Activated CD8-positive, alpha-beta memory T cell treated with anti-CD3 and anti-CD28 coated beads, Interleukin-2, amount 10 ng/mL, durations not matched to agents 7 days and 5 days (primary cell): ENCODE measurements at regions not wholly inside any gene's neighbourhood (a gene's known extent, or its start where the extent isn't known, plus 50 kb on each side); places are given as distances from the start of the nearest gene placed in this dataset.
"Not testable (repeated sequence)": the region's sequence is repeated elsewhere in the genome, so short reads cannot be mapped to it uniquely, and the experiment has no call there.

Source experiments
- ATAC-seq: fragments of 150-1000 bp; cut with Tn5 transposase; one replicate; pipeline ENCODE4 v1.10.0; 2021; ENCODE audit warnings: moderate library complexity
- CTCF ChIA-PET: fragments of 350-600 bp; sonication (Branson Sonifier 250); formaldehyde crosslinking; loops from one replicate; lab custom pipeline; 2021; ENCODE audit warnings: antibody characterized with exemption; lab: Charles Lee
- DNase-seq: peaks from one replicate; pipeline ENCODE4 v3.0.0-alpha.2; 2020
- H3K27ac Mint-ChIP-seq: one replicate; pipeline ENCODE4 v1.8.0; 2021; ENCODE audit warnings: mild to moderate bottlenecking, mixed read lengths
- H3K27me3 Mint-ChIP-seq: one replicate; pipeline ENCODE4 v1.8.0; 2021; ENCODE audit warnings: mixed read lengths
- H3K36me3 Mint-ChIP-seq: one replicate; pipeline ENCODE4 v1.8.0; 2021; ENCODE audit warnings: mild to moderate bottlenecking, mixed read lengths
- H3K4me1 Mint-ChIP-seq: one replicate; pipeline ENCODE4 v1.8.0; 2021; ENCODE audit warnings: mixed read lengths
- H3K4me3 Mint-ChIP-seq: one replicate; pipeline ENCODE4 v1.8.0; 2021; ENCODE audit warnings: mild to moderate bottlenecking, moderate library complexity, mixed read lengths
- H3K9me3 Mint-ChIP-seq: one replicate; pipeline ENCODE4 v1.8.0; 2022; ENCODE audit warnings: low read depth, mixed read lengths

DNA sequence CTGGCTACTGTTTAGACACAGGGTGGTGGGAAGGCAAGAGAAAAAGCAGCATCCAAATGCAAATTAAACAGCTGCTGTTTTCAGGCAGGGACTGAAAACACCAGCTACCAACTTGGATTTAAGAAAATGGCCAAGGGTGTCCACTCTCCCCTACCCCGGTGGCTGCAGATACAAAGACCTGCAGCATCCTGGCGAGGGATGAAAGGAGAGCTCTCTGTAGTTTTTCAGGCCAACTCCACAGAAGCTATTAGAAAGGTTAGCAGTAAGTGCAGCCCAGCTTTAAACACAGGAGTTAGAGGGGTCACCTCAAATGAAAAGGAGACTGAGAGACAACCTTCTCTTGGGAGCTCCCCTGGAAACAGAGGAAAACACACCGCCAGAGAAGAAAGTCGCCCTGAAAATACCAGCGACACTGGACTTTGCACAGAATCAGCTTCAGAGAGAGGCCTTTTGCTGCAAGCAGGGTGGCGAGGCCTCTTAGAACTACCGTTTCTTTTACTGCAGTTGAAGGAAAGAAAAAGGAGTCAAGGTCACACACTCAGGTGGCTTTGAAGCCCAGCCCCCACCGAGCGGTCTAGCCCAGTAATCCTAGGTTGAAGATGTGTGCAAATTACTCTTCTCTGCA, 74.4 kb upstream of the TIAM1 start:
- CTCF ChIA-PET = interaction anchor here (1.2 kb wide), 1 partner anchor 28 kb away, joined by 3 read pairs; no protein-coding TSS in a partner anchor
- Mint-ChIP-seq H3K36me3 (peaks cover 1% of the 10 kb centered on the region), H3K9me3 (peaks cover 7% of the 10 kb centered on the region), H3K4me3 (no peak overlapping the region), H3K27ac (no peak overlapping the region), H3K4me1 (no peaks in the 10 kb centered on the region), H3K27me3 (no peaks in the 10 kb centered on the region)
- ATAC-seq (no peak), DNase-seq (no peak)

DNA sequence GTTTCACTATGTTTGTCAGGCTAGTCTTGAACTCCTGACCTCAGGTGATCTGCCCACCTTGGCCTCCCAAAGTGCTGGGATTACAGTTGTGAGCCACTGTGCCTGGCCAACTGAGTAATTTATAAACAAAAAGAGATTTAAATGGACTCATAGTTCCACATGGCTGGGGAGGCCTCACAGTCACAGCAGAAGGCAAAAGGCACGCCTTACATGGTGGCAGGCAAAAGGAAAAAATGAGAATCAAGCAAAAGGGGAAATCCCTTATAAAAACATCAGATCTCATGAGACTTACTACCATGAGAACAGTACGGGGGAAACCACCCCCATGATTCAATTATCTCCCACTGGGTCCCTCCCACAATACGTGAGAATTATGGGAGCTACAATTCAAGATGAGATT, 73.2 kb upstream of the TIAM1 start:
- H3K36me3 Mint-ChIP-seq, ATAC-seq, CTCF ChIA-PET, H3K9me3 Mint-ChIP-seq, H3K4me3 Mint-ChIP-seq, DNase-seq, H3K27me3 Mint-ChIP-seq, H3K4me1 Mint-ChIP-seq, H3K27ac Mint-ChIP-seq: not testable (repeated sequence)

- no peak overlapping the region for H3K27ac Mint-ChIP-seq
- no peaks in the 10 kb centered on the region for H3K4me1 Mint-ChIP-seq
- ATAC-seq (no peak), DNase-seq (no peak)
- peaks cover 1% of the 10 kb centered on the region for H3K36me3 Mint-ChIP-seq
- no peaks in the 10 kb centered on the region for H3K27me3 Mint-ChIP-seq
- CTCF ChIA-PET = no interaction called here
- peaks cover 7% of the 10 kb centered on the region for H3K9me3 Mint-ChIP-seq
- no peak overlapping the region for H3K4me3 Mint-ChIP-seq
Measured at GRCh38 chr21:31416465-31416864, 72.4 kb upstream of the TIAM1 start.

- Mint-ChIP-seq H3K36me3 (peaks cover 1% of the 10 kb centered on the region), H3K27me3 (no peaks in the 10 kb centered on the region), H3K27ac (no peak overlapping the region), H3K9me3 (peaks cover 7% of the 10 kb centered on the region), H3K4me3 (no peak overlapping the region), H3K4me1 (no peaks in the 10 kb centered on the region)
- DNase-seq (no peak), ATAC-seq (no peak)
- CTCF ChIA-PET = no interaction called here
Measured at GRCh38 chr21:31414263-31415000, 70.4 kb upstream of the TIAM1 start.

GRCh38 chr21:31413698-31414097, 69.6 kb upstream of the TIAM1 start:
- ATAC-seq (no peak), DNase-seq (no peak)
- Mint-ChIP-seq H3K27me3 (no peaks in the 10 kb centered on the region), H3K9me3 (peaks cover 7% of the 10 kb centered on the region), H3K36me3 (peaks cover 1% of the 10 kb centered on the region), H3K4me1 (no peaks in the 10 kb centered on the region), H3K4me3 (no peak overlapping the region), H3K27ac (no peak overlapping the region)
- CTCF ChIA-PET = interaction anchor here (1.6 kb wide), 1 partner anchor 71 kb away, joined by 4 read pairs; no protein-coding TSS in a partner anchor

- H3K27me3 Mint-ChIP-seq = peaks cover 5% of the 10 kb centered on the region
- no peak overlapping the region for H3K4me3 Mint-ChIP-seq
- no peaks in the 10 kb centered on the region for H3K36me3 Mint-ChIP-seq
- no peaks in the 10 kb centered on the region for H3K9me3 Mint-ChIP-seq
- DNase-seq = no peak
- H3K4me1 Mint-ChIP-seq = no peaks in the 10 kb centered on the region
- peak; percentile 27 for ATAC-seq
- CTCF ChIA-PET = no interaction called here
- H3K27ac Mint-ChIP-seq = no peak overlapping the region
Measured at GRCh38 chr21:31410499-31411131, 66.6 kb upstream of the TIAM1 start.

DNA sequence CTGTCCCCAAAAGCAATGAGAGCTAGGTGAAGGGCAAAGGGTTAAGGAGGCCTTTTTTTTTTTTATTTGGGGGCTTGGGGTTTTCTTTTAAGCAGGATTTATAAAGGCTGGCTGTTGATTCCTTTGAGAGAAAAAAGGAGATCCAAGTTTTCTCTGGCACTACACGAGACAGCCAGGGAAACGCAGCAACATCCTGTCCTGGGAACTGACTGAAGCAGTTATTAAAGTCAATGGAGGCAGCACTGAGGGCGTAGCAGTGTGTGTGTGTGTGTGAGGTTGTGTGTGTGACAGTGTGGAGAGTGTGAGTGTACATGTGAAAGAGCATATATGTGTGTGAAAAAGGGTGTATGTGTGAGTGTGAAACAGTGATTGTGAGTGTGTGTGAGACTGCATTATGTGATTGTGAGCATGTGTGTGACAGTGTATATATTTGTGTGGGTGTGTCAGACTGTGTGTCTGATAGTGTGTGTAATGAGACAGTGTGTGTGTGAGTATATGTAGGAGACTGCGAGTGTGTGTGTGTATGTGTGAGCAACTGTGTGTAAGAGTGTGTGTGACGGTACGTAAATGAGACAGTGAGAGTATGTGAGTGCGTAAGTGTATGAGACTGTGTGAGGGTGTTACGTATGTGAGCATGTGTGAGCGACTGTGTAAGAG, 65.9 kb upstream of the TIAM1 start:
- Mint-ChIP-seq H3K36me3 (no peaks in the 10 kb centered on the region), H3K4me3 (no peak overlapping the region), H3K27ac (no peak overlapping the region), H3K27me3 (peaks cover 5% of the 10 kb centered on the region), H3K9me3 (no peaks in the 10 kb centered on the region), H3K4me1 (peaks cover 2% of the 10 kb centered on the region)
- CTCF ChIA-PET = no interaction called here
- no peak for ATAC-seq
- no peak for DNase-seq

DNA sequence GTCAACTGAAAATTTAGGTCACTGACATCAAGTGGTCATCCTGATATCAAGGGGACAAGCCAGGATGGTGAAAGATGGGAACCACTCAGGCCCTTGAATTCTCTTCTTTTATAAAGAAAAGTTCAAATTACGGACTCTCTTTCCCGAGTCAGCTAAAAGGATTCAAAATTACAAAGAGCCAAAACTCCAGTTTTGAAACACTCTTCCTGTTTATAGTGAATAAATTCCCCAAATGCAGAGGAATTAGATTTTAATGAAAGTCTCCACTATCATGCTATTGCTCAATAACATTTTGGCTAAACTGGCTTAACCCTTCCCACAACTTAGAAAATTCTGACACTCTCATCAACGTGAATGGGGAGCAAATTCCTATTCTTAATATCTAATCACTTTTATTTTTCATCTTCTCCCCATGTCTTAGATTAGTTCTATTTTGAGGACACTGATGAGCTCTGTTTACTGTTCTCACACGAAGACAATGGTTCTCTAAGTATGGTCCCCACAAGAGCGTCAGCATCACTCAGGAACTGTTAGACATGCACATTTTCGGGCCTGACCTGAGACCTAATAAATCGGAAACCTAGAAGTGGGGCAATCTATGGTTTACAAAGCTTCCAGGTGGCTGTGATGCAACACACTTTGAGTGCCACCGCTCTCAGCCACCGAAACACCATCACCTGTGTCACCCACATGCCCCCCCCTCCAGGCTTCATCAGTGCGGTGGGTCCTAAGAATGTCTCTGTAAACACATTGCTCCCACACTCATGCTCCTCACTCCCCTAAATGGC, 64.4 kb upstream of the TIAM1 start:
- H3K4me1 Mint-ChIP-seq = peaks cover 2% of the 10 kb centered on the region
- peaks cover 5% of the 10 kb centered on the region for H3K27me3 Mint-ChIP-seq
- H3K4me3 Mint-ChIP-seq = no peak overlapping the region
- CTCF ChIA-PET = no interaction called here
- no peak for ATAC-seq
- H3K27ac Mint-ChIP-seq = no peak overlapping the region
- no peak for DNase-seq
- H3K9me3 Mint-ChIP-seq = no peaks in the 10 kb centered on the region
- no peaks in the 10 kb centered on the region for H3K36me3 Mint-ChIP-seq

DNA sequence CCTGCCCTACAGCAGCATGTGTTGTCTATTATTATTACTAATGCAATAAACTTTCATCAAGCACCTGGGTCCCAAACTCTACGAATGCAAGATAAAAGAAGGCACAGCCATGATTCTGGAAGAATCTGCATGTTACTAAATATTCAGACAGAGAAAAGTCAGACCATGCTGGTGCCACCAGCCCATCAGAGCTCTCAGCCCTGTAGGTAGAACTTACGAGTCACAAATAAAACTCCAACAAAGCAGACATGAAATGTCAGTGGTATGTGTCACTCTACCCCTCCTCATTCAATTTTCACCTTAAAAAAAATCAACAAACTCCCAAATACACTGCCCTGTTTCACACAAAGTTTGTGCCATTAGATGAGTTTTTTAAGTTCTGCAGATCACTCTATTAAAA, 62.4 kb upstream of the TIAM1 start:
- Mint-ChIP-seq H3K9me3 (no peaks in the 10 kb centered on the region), H3K4me1 (peaks cover 2% of the 10 kb centered on the region), H3K27ac (no peak overlapping the region), H3K27me3 (peaks cover 5% of the 10 kb centered on the region), H3K36me3 (no peaks in the 10 kb centered on the region), H3K4me3 (no peak overlapping the region)
- CTCF ChIA-PET = no interaction called here
- DNase-seq (no peak), ATAC-seq (no peak)

DNA sequence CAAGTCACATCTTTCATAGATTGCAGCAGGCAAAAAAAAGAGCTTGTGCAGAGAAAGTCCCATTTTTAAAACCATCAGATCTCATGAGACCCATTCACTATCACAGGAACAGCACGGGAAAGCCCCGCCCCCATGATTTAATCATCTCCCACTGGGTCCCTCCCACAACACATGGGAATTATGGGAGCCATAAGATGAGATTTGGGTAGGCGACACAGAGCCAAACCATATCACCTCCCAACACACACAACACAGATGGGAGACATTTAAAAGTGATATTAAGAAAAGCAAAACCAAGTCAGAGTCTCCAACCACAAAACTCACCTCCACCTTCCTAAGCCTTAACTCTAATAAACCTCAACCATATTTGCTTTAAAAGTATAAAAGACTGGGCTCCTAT, 61.5 kb upstream of the TIAM1 start:
- Mint-ChIP-seq H3K27ac (no peak overlapping the region), H3K9me3 (no peaks in the 10 kb centered on the region), H3K4me3 (no peak overlapping the region), H3K36me3 (no peaks in the 10 kb centered on the region), H3K4me1 (peaks cover 2% of the 10 kb centered on the region), H3K27me3 (peaks cover 5% of the 10 kb centered on the region)
- CTCF ChIA-PET = interaction anchor here (0.6 kb wide), 1 partner anchor 33 kb away, joined by 3 read pairs; no protein-coding TSS in a partner anchor
- DNase-seq (no peak), ATAC-seq (no peak)

DNA sequence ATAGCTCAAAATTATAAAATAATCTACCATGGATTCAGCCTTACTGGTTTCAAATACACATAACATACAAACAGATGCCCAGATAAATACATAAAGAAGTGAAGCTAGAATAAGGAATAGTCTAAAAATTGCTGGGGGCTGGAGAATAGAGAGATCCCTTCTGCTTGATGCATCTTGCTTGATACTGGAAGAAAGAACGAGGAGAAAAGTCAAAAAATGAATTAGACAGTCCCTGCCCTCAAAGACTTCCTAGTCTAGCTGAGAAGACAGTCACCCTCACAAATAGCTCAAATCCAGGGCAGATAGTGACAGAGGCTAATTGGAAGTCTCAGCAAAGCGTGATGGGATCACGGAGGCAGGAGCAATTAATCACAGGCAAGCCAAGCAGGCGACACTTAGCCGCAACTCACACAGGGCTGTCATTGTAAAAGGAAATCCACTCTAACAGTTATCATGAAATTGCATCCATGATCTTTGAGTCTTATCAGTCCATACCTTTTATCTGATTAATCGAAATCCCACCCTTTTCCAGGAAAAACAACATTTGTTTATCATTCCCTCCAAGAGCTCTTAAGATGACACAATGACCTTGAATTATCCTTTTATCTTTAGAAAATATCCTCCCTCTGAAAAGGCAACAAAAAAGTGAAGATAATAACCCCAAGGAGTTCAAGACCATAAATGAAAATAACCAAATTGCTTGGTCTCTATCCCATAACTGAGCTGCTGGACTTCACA, 59.7 kb upstream of the TIAM1 start:
- DNase-seq = no peak
- no peak for ATAC-seq
- CTCF ChIA-PET = interaction anchor here (0.5 kb wide), 1 partner anchor 69 kb away, joined by 3 read pairs; no protein-coding TSS in a partner anchor
- H3K27me3 Mint-ChIP-seq = peaks cover 5% of the 10 kb centered on the region
- no peak overlapping the region for H3K27ac Mint-ChIP-seq
- peaks cover 2% of the 10 kb centered on the region for H3K4me1 Mint-ChIP-seq
- H3K4me3 Mint-ChIP-seq = no peak overlapping the region
- H3K36me3 Mint-ChIP-seq = no peaks in the 10 kb centered on the region
- H3K9me3 Mint-ChIP-seq = no peaks in the 10 kb centered on the region

- no peak for DNase-seq
- Mint-ChIP-seq H3K27ac (no peak overlapping the region), H3K27me3 (no peaks in the 10 kb centered on the region), H3K4me1 (peaks cover 17% of the 10 kb centered on the region), H3K36me3 (no peaks in the 10 kb centered on the region), H3K9me3 (no peaks in the 10 kb centered on the region), H3K4me3 (no peak overlapping the region)
- ATAC-seq = no peak
- CTCF ChIA-PET = interaction anchor here (0.8 kb wide), 1 partner anchor 47 kb away, joined by 3 read pairs; no protein-coding TSS in a partner anchor
Measured at GRCh38 chr21:31399591-31399990, 55.5 kb upstream of the TIAM1 start.
